ENCODE measurements at regions not wholly inside any gene's neighbourhood (a gene's known extent, or its start where the extent isn't known, plus 50 kb on each side); places are given as distances from the start of the nearest gene placed in this dataset.
"Not testable (repeated sequence)": the region's sequence is repeated elsewhere in the genome, so short reads cannot be mapped to it uniquely, and the experiment has no call there.

GRCh38 chr3:4030624-4031023 is 231.4 kb downstream of the LRRN1 start:
- no peak for DNase-seq

DNA sequence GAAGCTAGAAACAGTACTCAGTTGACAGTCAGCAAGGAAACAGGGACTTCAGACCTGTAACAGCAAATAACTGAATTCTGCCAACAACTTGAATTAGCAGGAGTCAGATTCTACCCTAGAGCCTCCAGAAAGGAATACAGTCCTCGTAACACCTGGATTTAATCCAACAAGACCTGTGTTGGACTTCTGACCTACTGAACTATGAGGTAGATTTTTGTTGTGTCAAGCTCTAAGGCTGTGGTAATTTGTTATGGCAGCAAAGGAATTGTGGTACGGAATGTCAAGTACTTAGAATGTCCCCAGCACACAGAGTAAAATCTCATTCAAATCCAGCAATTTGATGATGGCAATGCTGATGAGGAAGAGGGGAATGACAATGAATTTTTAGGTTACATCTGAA is 234.1 kb downstream of the LRRN1 start:
- DNase-seq: no peak

GRCh38 chr3:4036046-4036445 is 236.8 kb downstream of the LRRN1 start:
- DNase-seq: no peak

DNA sequence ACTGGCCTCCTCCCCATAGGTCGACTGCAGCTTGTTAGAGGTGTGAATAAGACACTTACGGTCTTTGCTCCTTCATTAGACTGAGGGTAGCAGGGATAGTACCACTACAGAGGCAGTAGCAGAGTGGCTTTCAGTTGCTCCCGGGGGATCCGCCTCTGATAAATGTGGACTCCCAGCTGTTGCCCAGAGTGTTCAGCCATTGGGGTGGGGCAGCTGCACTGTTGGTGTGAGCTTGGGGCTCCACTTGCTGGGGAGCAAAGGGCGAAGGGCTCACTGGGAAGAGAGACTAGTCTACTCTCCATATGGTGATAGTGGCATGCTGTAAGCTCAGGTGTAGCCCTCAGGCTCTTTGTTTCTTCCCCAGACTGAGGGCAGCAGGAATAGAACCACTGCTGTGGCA is 239.1 kb downstream of the LRRN1 start:
- DNase-seq: no peak

- DNase-seq: no peak
Observed at GRCh38 chr3:4042070-4042469, 242.8 kb downstream of the LRRN1 start.

- DNase-seq: no peak
Observed at GRCh38 chr3:4042869-4043268, 243.6 kb downstream of the LRRN1 start.

GRCh38 chr3:4043867-4044575 is 244.8 kb downstream of the LRRN1 start:
- no peak for DNase-seq

- DNase-seq: no peak
Observed at GRCh38 chr3:4044619-4045018, 245.4 kb downstream of the LRRN1 start.

GRCh38 chr3:4045756-4046155 is 246.5 kb downstream of the LRRN1 start:
- no peak for DNase-seq

DNA sequence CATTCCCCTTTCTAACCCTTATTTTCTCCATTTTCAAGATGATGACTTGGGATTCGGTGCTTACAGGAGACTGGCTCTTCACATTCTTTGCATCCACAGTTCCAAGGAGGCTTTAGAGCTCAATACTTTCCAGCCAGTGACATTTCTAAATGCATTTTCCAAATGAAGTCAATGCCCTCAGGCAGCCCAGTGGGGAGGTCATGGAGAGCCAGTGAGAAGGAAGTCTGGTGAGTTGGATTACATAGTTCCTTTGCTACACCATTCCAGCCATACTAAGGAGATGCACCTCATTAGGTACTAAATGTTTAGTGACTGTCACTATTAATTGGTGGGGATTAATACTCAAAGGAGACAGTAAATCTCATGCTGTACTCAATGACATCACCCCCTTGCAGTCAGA is 248.1 kb downstream of the LRRN1 start:
- no peak for DNase-seq

DNA sequence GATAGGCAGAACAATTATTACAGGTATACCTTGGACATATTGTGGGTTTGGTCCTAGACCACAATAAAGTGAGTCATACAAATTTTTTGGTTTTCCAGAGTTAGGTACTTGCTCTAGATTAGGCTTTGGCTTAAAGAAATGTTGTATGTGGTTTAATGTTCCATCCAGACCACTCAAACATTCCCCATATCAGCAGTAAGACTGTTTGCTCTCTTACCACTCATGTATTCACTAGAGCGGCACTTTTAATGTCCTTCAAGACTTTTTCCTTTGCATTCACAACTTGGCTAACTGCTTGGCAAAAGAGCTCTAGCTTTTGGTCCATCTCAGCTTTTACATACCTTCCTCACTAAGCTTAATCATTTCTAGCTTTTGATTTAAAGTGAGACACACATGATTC is 250.5 kb upstream of the SETMAR start:
- DNase-seq: no peak

GRCh38 chr3:4053975-4054374 is 249.2 kb upstream of the SETMAR start:
- DNase-seq: no peak

- DNase-seq: no peak
Observed at GRCh38 chr3:4060064-4060463, 243.1 kb upstream of the SETMAR start.

DNA sequence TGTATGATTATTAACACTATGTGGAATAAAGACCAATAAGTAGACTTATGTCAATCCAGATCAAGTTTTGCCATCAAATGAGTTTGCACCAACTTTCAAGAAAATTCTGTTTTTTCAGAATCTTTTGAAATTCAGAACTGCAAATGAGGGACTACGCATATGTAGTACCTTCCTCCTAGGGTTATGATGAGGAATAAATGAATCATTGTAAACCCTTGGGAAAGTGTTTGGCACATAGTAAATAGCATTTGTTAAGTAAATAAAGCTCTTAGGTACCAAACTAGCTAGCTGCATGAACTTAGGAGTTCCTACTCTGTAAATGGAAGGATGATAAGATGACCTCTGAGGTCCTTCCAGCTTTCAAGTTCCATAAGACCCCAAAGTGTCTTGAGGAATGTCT is 242.6 kb upstream of the SETMAR start:
- no peak for DNase-seq

DNA sequence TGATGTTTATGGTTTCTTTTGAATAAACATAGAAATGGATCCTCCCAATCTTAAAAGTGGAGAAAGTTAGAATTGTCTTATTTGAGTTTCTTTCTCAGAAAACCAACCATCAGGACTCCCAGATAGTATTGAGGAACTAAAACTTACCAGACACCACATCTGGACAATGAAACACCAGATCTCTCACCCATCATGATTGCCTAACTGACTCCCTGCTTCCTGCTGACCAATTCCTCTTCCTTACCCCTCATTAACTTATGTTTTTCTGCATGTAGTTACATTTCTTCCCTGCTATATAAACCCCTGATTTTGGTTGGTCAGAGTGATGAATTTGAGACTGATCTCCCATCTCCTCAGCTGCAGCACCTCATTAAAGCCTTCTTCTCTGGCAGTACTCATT is 242.0 kb upstream of the SETMAR start:
- DNase-seq: peak; percentile 38

DNA sequence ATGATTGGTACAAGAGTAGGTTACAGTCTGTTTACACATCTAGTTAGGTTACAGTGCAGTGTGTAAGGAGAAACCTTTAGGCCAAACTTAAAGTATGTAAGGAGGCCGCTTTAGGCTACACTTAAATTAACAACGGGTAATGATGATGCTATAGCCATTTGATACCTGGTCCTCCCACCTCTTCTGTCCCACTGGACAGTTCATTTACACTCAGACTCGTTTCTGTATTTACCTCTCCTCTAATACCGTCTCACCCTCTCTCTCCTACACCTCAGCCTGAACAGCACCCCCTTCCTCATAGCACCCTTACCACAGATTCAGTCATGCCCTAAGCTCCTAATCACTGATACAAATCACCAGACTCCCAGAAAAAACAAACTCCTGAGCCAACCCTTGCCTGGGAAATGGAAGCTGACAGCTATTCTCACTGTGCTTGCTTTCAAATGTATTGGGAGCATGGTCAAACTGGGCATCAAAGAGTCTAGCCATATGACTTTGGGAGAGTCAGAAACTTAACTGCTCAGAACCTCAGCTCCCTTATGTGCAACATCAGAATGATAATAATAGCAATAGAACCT is 241.3 kb upstream of the SETMAR start:
- no peak for DNase-seq

DNA sequence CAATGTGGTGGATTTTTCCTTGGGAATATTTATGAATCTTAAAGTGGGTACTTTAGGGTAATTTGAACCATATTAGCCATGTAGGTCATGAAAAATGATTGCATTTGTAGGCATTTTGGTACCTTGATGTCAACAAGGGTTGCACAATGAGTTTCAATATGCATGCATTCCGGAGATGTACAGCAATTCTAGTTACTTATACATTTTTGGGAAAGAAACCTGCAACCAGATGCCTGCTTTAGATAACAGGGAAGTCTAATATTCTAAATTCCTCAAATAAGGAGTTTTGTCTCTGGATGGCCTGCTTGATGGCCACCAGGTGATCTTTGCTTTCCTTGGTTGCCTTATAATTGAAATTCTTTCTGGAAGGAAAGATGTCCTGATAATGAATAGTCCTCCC is 240.5 kb upstream of the SETMAR start:
- no peak for DNase-seq

DNA sequence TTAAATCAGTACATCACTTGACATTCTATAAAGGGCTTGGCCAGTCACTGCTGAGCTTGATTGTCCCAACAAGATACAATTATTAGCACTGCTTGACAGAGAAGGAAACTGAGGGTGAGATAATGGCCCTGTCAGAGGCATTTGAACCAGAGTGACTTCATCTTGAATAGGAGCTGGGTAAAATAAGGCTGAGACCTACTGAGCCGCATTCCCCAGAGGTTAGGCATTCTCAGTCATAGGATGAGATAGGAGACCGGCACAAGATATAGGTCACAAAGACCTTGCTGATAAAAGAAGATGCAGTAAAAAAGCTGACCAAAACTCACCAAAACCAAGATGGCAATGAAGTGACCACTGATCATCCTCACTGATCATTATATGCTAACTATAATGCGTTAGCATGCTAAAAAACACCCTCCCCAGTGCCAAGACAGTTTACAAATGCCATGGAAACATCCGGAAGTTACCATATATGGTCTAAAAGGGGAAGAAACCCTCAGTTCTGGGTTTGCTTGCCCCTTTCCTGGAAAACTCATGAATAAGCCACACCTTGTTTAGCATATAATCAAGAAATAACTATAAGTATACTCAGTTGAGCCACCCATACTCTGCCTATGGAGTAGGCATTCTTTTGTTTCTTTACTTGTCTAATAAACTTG is 239.1 kb upstream of the SETMAR start:
- no peak for DNase-seq

- DNase-seq: no peak
Observed at GRCh38 chr3:4065085-4065484, 238.1 kb upstream of the SETMAR start.

- DNase-seq: no peak
Observed at GRCh38 chr3:4065554-4065953, 237.6 kb upstream of the SETMAR start.

DNA sequence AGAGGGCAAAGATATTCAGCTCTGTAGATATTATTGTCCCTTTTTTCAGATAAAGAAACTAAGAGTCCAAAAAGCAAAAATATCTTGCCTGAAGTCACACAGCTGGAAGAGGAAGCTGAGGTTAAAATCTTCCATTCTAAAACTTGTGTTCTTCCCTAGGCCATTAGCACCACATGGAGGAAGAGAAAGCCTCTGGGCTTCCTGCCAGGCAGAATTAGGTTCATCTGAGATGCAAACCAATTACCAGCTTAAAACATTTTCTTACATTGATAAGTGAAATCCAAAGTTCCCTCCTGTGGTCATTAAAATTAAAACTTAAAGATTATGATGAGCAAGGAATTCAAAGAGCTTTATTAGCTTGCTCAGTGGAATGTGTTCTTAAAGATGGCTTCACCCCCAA is 235.3 kb upstream of the SETMAR start:
- DNase-seq: peak; percentile 55

- no peak for DNase-seq
Observed at GRCh38 chr3:4069796-4070195, 233.4 kb upstream of the SETMAR start.

DNA sequence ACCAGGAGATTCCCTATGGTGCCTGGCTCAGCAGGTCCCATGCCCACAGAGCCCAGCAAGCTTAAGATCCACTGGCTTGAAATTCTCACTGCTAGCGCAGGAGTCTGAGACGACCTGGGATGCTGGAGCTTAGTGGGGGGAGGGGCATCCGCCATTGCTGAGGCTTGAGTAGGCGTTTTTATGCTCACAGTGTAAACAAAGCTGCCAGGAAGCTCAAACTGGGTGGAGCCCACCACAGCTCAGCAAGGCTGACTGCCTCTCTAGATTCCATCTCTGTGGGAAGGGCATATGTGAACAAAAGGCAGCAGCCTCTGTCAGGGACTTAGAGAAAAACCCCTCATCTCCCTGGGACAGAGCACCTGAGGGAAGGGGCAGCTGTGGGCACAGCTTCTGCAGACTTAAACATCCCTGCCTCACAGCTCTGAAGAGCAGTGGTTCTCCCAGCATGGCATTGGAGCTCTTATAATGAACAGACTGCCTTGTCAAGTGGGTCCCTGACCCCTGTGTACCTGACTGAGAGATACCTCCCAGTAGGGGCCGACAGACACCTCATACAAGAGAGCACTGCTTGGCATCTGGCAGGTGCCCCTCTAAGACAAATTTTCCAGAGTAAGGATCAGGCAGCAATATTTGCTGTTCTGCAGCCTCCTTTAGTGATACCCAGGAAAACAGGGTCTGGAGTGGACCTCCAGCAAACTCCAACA is 231.5 kb upstream of the SETMAR start:
- DNase-seq: peak; percentile 50

DNA sequence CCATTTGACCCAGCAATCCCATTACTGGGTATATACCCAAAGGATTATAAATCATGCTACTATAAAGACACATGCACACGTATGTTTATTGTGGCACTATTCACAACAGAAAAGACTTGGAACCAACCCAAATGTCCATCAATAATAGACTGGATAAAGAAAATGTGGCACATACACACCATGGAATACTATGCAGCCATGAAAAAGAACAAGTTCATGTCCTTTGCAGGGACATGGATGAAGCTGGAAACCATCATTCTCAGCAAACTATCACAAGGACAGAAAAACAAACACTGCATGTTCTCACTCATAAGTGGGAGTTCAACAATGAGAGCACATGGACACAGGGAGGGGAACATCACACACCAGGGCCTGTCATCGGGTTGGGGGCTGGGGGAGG is 225.9 kb upstream of the SETMAR start:
- not testable (repeated sequence) for DNase-seq
